ENCODE measurements at regions not wholly inside any gene's neighbourhood (a gene's known extent, or its start where the extent isn't known, plus 50 kb on each side); places are given as distances from the start of the nearest gene placed in this dataset.

GRCh38 chr9:96183751-96184150 lies 118.2 kb downstream of the HSD17B3 start:
- DNase-seq = no peak

- no peak for DNase-seq
These were observed 123.8 kb downstream of the HSD17B3 start for GRCh38 chr9:96178153-96178552.

- no peak for DNase-seq
These were observed 124.3 kb downstream of the HSD17B3 start for GRCh38 chr9:96177719-96178028.

DNA sequence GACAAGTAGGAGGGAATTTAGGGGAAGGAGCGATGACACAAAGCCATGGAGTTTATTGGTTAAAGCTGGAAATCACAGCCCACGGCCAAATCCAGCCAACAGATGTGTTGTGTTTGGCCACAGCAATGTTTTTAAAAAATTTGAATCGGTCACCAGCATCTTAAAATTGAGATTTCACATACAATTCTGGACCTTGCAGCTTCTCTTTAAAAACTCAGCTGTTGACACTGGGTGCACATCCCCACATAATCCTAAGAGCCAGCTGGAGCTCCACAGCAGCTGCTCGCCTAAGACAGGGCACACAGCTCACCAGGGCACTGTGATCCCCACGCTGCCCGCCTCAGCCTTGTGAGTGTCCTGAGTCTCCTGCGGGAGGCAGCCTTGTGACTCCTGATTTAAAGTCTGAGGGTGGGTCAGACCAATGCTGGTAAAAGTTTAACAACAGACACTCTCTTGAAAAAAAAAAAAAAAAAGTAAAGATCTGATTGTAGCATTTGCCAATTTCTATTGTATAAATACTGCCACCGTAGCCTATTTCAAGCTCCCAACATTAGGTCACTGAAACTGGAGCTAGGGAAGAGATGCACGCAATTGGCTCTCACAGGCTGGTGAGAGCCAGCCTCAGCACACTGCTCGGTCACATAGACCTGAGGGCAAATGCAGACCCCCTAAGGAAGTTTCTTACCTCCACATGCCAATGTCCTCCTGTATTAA lies 124.8 kb downstream of the HSD17B3 start:
- no peak for DNase-seq

- no peak for DNase-seq
These were observed 126.2 kb downstream of the HSD17B3 start for GRCh38 chr9:96175796-96176195.

DNA sequence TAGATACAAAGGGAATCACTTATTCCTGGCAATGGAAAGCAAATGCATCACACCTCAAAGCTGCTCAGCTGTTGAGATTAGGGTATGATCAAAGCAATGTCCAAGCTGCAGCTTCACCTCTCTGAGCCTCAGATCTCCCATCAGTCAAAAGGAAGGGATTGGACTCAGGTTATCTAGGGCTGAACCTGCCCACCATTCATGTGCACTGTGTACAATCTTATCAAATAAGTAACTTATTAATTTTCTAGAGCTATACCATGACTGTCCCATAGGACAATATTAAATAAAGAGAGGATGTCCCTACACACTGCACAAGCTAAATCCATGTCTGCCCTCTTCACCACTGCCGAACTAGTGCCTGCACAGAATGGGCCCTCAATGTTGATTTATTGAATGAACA lies 127.0 kb downstream of the HSD17B3 start:
- DNase-seq = no peak

- no peak for DNase-seq
These were observed 127.6 kb downstream of the HSD17B3 start for GRCh38 chr9:96174371-96174770.

- DNase-seq = no peak
These were observed 128.3 kb downstream of the HSD17B3 start for GRCh38 chr9:96173640-96174039.

GRCh38 chr9:96172797-96173196 lies 129.2 kb downstream of the HSD17B3 start:
- no peak for DNase-seq

- no peak for DNase-seq
These were observed 130.2 kb downstream of the HSD17B3 start for GRCh38 chr9:96171728-96172127.

- no peak for DNase-seq
These were observed 132.1 kb downstream of the HSD17B3 start for GRCh38 chr9:96169901-96170300.

DNA sequence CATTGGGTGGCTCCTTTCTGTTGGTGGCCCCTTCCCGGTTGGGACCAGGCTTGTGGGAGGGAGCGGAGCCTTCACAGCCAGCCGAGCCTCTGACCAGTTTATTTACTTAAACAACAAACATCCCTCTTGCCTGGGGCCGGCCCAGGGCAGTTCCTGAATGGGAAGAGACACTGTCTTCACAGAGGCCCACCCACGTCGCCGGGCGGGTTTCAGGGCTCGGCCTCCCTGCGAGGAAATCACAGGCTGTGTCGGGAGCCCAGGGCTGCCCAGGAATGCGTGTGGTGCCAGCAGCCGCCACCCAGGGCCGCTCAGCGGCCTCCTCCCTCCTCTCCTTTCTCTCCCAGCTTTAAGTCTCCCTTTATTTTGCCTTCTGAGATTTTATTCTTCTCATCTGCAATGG lies 132.5 kb downstream of the HSD17B3 start:
- no peak for DNase-seq

DNA sequence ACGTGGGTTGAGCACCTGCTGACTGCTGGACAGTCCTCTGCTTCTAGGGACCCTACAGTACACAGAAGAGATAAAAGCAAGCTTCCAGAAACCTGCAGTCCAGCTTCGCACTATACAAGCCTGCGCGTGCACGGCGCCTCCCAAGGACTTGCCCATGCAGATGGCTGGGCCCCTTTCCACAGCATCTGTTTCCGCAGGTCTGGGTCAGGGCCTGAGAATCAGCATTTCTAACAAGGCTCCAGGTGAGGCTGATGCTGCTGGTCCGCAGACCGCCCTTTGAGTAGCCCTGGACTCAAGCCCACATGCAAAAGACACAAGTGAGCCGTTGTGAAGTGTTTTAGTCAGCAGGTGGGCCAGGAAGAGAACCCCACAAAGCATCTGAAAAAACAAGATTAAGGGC lies 133.1 kb downstream of the HSD17B3 start:
- no peak for DNase-seq

GRCh38 chr9:96167011-96167410 lies 135.0 kb downstream of the HSD17B3 start:
- no peak for DNase-seq

- DNase-seq = no peak
These were observed 137.7 kb downstream of the HSD17B3 start for GRCh38 chr9:96164268-96164683.

- no peak for DNase-seq
These were observed 138.3 kb downstream of the HSD17B3 start for GRCh38 chr9:96163712-96164111.

GRCh38 chr9:96163161-96163560 lies 138.8 kb downstream of the HSD17B3 start:
- DNase-seq = no peak

DNA sequence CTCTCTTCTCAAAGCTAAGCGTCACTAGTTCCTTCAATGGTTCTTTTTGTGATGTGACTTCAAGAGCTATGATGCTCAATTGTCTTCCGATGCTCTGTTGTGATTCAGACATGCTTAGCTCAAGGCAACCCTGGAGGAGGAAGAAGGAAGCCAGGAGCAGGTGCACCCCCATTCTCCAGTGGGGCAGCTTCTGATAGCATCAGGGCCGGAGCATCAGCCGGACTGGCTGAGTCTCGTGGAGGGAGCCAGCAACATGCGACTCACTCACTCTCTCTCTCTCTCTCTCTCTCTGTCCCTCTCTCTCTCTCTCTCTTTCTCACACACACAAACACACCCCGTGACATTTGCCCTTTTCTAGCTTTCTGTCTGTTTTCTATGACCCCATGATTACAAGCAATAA lies 140.2 kb downstream of the HSD17B3 start:
- no peak for DNase-seq

- no peak for DNase-seq
These were observed 141.1 kb downstream of the HSD17B3 start for GRCh38 chr9:96160866-96161265.

GRCh38 chr9:96160168-96160567 lies 141.8 kb downstream of the HSD17B3 start:
- DNase-seq = no peak

DNA sequence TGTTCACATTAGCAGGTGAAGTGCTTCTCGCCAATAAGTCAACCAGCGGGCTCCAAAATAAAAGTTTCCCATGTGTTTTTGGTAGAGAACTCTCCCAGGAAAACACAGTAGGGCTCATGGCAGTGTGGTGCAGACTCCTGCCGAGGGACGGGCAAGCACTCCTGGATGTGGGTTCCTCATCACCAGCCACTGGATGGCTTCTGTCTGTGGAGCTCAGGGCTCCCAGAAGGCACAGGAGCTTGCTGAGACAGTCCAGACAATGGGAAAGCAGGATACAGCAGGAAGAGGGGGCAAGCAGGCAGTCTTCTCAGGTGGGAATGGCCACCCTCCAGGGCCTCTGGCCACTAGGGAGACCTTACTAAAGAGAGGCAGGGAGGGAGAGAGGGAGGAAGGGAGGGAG lies 142.4 kb downstream of the HSD17B3 start:
- no peak for DNase-seq

DNA sequence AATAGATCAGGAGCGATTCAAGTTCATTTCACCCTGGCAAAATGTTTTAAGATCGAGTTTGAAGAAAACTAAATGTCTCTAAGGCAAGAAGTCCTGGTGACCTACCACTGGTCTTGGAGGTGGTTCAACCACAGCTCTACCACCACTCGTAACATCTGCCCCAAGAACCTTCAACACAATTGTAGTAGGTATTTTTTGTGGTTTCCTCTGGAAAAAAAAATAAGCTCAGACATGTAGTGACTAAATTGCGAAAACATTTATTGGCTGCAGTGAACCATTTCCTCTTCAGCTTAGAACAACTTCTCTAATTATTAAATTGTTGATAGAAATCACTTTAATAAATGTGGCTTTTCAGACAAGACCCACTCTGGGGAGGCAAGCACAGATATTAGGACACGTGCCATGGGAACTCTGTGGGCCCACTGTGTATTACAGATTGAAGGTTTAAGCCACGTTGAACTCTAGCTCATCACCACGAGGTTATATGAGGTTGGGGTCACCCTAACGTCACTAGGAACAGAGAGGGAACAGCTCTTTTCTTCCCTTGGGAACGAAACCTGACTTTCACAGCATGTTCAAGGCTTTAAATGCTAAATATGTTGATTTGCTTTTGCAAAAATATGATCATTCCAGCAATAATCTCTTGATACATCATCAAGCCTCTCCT lies 142.9 kb downstream of the HSD17B3 start:
- no peak for DNase-seq

GRCh38 chr9:96158147-96158546 lies 143.8 kb downstream of the HSD17B3 start:
- DNase-seq = no peak

GRCh38 chr9:96157675-96158074 lies 144.3 kb downstream of the HSD17B3 start:
- DNase-seq = no peak

Data from DMS 273 treated with DMSO at 0.1 percent for 48 hours (cell line).